HG02870 (cell line): ENCODE measurements at regions not wholly inside any gene's neighbourhood (a gene's known extent, or its start where the extent isn't known, plus 50 kb on each side); places are given as distances from the start of the nearest gene placed in this dataset.
"Not testable (repeated sequence)": the region's sequence is repeated elsewhere in the genome, so short reads cannot be mapped to it uniquely, and the experiment has no call there.

Experiments used
- ATAC-seq: cut with Tn5 transposase; IDR thresholded peaks from one replicate; pipeline ENCODE4 v1.9.1; 2021; ENCODE audit warnings: mild to moderate bottlenecking, moderate library complexity; ENCODE audit not compliant: unreplicated experiment

DNA sequence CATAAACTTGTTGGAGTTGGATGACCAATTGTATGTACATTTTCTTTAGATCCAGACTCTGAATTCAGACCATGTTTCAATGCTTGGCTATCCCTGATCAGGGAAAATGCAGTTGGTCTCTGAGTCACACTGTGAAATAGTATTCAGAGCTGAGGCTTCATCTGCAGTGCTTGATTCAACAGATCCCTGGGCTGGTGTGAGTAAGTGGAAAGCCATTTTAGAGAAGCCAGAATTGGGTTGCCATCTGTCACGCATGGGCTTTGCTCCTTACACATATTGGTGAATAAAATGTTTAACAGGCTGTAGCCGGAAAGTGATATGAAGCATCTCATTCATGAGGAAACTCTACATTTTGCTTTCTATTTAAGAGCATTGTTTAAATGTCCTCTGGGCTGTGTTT, 50.0 kb upstream of the ACYP2 start:
- no peak for ATAC-seq

DNA sequence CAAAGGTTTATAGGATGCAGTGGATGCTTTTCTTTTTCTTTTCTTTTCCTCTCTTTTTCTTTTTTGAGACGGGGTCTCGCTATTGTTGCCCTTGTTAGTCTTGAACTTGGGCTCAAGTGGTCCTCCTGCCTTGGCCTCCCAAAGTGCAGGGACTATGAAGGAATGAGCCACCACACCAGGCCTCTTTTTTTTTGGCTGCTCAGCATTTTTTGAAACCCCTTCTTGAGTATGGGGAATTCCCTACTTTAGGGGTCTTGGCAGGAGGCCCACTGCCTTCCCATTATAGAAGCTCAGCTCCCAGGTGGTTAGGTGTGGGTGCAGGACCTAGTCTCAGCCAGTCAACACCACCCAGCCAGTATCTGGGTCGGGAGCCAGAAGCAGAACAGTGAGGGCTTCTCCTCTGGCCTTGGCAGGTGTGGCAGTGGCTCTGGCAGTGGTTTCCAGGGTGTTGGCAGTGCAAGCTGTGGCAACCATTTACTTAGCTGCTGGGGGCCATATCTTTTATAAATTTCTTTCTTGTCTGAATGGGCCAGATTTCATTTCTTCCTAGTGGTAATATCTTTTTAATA, 51.4 kb upstream of the ACYP2 start:
- ATAC-seq = no peak

DNA sequence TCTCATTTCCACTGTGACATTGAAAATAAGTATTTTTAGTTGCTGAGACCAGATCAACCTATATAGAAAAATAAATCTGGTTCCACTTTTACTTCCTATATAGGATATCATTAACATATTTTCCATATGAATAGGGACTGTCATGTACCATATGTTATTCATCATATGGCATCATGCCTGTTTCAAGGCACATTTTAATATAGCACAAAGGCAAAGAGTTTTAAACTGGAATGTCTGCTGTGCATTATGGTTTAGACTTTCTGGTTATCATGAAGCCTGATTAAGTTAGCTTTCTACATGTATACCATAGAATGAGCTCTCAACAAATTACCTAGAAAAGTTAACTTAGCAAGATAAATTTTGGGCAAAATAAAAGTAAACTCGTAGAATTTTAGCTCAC, 53.0 kb upstream of the ACYP2 start:
- no peak for ATAC-seq

DNA sequence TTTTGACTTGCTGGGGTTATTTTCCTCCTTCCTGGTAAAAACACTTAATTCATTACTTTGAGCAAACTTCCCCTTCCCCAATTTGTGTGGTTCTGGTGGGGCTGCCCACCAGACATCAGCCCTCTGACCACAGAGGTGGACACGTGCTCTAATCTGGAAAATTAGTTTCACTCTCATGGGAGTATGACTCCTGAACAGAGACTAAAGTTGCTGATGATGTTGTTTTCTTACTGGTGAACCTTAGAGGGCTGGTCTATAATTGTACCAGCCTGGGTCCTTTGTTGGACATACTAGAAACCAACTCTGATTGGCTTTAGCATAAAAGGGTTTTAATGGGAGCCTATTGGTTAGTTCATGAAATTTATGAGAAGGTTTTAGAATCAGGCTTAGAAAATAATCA, 54.1 kb upstream of the ACYP2 start:
- ATAC-seq = no peak

DNA sequence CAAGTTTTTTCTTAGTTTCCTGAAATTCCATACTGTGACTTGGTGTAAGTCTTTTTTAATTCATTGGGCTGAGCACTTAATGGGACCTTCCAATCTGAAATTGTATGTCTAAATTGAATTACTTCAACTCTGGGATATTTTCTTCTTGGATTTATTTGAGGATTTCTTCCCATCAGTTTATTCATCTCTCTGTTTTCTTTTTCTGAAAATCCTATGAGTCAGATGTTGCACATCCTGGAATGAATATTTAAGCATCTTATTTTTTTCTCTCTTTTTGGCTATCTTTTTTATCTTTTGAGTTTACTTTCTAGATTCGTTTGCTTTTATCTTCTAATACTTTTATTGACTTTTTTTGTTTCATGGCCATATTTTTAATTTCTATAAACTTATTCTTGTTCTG, 55.4 kb upstream of the ACYP2 start:
- no peak for ATAC-seq

- ATAC-seq = no peak
Observed at GRCh38 chr2:54059504-54059903, 55.9 kb upstream of the ACYP2 start.

GRCh38 chr2:54058449-54058848, 57.0 kb upstream of the ACYP2 start:
- no peak for ATAC-seq

- ATAC-seq = no peak
Observed at GRCh38 chr2:54054774-54055173, 60.6 kb upstream of the ACYP2 start.

- peak; percentile 89 for ATAC-seq
Observed at GRCh38 chr2:54054271-54054670, 61.1 kb upstream of the ACYP2 start.

GRCh38 chr2:54053830-54054229, 61.6 kb upstream of the ACYP2 start:
- peak; percentile 30 for ATAC-seq

GRCh38 chr2:54052825-54053718, 62.3 kb upstream of the ACYP2 start:
- ATAC-seq = no peak

DNA sequence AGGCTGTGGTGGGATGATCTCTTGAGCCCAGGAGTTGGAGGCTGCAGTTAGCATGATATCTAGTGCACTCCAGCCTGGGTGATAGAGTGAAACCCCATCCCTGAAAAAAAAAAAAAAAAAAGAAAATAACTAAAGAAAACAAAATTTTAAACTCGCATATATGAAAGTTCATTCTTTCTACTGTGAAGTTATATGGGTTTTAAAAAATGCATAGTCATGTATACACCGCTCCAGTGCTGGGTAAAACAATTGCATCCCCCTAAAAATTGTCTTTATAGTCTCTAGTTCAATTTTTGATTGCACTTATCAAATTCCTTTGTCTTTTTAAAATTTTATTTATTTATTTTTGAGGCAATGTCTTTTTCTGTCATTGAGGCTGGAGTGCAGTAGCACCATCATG, 65.0 kb upstream of the ACYP2 start:
- no peak for ATAC-seq

DNA sequence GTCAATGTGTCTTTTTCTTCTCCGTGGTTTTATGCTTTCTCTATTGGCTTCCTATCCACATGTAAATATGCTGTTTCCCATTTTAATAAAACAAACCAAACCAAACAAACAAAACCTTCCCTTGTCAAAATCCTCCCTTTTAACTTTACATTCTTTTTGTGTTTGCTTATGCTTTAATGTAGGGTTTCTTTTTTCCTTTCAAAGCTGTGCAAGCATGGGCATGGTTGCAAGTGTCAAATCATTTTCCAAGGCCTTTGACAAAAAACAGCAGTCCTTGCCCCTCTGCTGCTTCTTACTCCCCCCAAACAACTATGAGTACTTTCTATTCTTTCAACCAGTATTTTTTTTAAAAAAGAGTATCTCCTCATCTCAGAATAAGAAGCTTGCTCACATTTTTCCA, 66.0 kb upstream of the ACYP2 start:
- no peak for ATAC-seq

- not testable (repeated sequence) for ATAC-seq
Observed at GRCh38 chr2:54048896-54049295, 66.5 kb upstream of the ACYP2 start.

GRCh38 chr2:54048117-54048785, 67.2 kb upstream of the ACYP2 start:
- no peak for ATAC-seq

GRCh38 chr2:54047658-54048057, 67.8 kb upstream of the ACYP2 start:
- ATAC-seq = no peak

DNA sequence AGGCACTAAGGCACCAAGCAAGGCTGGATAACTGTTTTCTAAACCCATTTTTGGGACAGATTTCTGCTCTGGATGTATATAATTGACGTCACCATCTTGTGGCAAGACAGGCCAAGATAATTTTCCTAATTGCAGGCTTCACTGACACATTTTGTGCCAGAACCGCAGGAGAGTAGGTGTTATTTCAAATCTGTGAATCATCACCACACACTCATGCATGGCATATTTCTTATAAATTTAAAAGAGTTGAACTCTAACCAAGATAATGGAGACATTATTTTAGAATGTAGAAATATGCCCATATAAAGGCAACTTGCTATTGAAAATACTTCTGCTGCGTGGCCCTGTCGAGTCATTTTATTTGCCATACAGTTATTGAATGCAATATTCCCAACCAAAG, 68.3 kb upstream of the ACYP2 start:
- no peak for ATAC-seq

GRCh38 chr2:54042897-54043620, 72.3 kb upstream of the PSME4 start:
- ATAC-seq = no peak

DNA sequence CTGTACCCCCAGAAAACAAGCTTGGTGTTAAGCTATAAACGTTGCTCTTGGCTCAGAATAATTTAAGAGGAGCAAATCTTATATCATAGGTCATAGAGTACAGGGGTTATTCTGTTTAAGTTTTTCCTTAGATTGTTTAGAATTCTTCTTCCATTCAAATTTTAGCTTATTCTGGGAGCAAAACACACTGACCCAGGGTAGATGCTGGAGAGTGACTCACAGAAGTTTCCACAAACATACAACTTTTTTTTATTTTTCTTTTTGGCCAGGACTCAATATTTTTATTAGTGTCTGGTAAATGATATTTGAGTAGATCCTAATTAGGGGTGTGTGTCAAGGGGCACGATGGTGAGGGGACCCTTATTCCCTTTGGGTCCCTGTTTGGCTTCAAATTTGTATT, 71.5 kb upstream of the PSME4 start:
- ATAC-seq = no peak

GRCh38 chr2:54041135-54041534, 70.3 kb upstream of the PSME4 start:
- ATAC-seq = no peak

DNA sequence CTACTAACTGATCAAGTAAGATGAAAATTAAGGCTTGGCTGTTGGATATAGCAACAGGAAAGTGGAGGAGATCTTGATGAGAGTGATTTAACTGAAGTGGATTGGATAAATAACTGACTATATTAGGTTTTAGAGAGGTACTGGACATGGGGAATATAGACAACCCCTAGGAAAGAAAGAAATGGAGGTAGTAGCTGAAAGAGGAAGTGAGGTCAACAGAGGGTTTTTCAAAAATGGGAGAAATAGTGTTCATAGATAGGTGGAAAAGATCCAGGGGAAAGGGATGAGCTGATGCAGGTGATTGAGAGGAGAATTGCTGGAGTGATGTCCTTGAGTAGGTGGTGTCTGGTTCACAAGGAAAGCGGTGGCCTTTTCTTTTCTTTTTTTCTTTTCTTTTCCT, 69.9 kb upstream of the PSME4 start:
- ATAC-seq = no peak
